NCI-H2081 (cell line): ENCODE measurements at regions not wholly inside any gene's neighbourhood (a gene's known extent, or its start where the extent isn't known, plus 50 kb on each side); places are given as distances from the start of the nearest gene placed in this dataset.

Source experiments
- DNase-seq, 2 experiments: peaks; one replicate each; lab custom pipeline; 2025; lab: John Stamatoyannopoulos, UW

DNA sequence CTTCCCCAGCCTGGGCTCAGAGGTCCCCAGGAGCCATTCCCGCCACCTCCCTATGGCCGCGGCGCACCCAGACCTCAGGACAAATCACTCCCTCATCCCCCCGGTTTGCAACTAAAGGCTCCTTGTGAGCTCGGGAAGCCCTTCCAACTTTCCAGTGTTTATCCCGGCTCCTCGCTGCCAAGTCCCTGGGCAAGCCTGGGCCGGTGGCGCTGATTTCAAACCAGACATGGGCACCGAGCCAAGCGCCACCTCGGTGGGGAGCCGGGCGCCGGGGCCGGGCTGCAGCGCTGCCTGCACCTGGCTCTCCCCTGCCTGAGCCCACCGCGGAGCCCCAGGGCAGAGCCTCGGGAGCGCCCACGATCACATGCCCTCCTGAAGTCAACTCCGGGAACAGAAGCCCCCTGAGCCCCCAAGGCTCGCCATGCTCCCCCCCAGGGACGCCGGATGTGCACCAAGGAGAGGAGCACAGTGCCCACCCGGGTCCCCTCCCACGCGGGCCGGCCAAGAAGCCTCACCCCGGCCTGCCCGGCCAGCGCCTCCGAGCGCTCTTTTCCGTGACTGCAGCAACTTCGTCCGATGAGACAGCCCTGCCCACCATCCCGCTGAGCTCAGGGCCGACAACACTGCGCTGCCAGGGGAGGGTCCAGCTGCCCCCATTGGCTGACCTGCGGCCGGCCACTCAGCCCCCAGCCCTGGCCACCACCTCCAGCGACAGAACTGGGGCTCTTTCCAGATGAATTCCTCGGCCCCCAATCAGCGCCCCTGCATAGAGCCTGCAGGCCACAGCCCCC, 50.0 kb downstream of the NCOR2 start:
- DNase-seq = peak; percentile 91 to 95

DNA sequence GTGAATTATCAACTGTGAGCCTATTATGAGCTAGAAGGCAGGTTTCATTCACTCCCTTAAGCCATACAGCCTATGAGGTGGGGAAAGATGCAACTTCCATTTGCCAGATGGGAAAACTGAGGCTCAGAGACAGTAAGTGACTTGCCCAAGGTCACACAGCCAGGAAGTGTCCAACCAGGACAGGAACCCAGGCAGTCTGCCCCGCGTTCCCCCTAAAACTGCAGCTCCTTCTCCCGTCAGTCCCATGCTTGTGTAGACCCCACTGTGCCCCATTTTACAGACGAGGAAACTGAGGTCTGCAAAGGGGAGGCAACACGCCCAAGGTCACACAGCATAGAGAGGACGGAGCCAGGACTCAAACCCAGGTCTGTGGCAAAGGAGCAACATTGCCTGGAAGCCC, 50.6 kb downstream of the NCOR2 start:
- DNase-seq = no peak

DNA sequence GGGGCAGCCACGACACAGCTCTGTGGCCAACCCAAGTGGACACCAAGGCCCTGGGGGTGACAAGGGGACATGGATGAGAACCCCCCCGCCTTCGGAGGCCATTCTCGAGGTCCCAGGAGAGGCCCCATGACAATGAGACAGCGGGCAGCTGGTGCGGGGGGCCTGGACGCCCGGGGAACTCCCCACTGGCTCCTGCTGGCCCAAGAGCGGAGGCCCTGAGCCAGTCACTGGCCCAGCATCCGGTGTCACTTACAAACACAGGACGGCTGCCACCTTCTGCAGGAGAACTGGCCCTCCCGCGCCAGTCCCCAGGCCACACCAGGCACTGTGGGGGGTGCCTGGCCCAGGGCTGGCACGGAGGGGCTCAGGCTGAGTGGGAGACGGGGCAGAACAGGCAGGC, 51.4 kb downstream of the NCOR2 start:
- peak in 1 of 2 experiments; percentile 13 for DNase-seq

DNA sequence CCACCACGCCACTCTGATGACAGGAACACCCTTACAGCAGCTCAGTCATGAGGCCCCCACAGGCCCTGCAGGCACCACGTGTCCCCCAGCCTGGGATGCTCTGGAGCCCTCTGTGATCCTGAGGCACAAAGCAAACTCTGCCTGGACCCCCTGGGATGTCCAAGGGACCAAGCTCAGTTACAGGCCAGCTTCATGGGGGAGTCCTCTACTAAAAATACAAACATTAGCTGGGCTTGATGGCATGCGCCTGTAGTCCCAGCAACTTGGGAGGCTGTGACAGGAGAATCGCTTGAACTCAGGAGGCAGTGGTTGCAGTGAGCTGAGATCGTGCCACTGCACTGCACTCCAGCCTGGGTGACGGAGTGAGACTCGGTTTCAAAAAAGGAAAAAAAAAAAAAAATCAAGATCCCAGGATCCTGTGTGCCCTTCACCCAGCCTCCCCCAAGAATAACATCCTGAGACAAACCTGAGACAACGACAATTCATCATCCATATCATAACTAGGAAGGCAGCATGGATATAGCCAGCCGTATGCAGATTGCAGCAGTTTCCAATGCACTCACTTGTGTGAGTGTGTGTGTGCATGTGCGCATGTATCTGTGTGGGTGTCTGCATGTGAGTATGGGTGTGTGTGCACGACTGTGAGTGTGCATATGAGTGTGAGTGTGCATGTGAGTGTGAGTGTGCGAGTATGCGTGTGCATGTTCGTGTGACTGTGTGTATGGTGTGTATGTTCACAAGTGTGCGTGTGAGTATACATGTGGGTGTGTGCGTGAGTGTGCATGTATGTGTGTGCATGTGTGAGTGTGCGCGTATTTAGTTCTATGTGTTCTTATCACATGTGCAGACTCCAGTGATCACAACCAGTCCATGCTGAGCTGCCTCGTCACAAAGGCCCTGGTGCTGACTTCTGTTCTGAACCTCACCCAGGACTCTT, 52.1 kb downstream of the NCOR2 start:
- no peak for DNase-seq

DNA sequence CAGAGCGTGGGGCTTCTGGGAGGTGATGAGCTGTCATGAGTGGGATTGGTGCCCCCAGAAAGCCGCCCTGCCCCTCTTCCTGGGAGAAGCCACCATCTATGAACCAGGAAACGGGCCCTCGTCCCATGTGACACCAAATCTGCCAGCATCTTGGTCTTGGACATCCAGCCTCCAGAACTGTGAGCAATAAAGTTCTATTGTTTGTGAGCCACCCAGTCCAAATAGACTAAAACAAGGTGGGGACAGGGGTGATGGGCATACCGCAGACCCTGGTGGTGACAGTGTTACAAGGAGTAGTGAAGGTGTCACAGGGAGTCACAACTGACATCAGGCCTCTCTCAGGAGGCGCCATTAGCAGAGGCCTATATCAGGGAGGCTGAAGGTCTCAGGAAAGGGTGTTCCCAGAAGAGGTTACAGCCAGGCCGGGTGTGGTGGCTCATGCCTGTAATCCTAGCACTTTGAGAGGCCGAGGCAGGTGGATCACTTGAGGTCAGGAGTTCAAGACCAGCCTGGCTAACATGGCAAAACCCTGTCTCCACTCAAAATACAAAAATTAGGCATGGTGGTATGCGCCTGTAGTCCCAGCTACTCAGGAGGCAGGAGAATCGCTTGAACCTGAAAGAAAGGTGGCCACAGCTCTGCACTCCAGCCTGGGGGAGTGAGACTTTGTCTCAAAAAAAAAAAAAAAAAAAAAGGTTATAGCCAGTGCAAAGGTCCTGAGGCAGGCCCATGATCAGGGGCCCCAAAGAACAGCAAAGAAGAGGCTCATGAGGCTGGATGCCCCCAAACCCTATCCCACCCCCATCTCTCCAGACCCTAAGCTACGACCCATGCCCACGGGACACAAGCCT, 53.0 kb downstream of the NCOR2 start:
- DNase-seq = no peak

DNA sequence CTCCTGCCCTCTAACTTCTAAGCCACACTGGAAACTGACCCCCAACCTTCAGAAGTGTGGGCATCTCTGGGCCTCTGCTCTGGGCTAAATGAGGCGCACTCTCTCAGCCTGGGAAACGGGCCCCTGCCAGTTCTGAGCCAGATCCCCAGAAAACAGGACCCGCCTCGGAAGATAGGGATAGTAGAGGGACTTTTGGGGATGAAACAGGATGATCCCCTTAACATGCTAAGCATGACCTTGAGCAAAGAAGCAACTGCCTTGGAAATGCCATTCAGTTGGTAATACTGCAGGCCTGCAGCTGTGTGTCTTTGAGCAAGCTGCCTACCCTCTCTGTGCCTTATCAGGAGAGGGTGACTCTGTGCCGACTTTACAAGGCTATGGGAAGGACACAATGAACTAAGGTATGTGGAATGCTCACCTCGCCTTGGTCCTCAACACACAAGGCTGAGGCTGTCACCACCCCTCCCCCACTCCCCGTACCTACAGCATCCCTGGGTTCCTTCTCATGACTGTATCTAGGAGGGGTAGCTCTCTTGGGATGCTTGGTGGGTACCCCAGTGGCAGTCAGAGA, 54.0 kb downstream of the NCOR2 start:
- no peak for DNase-seq

DNA sequence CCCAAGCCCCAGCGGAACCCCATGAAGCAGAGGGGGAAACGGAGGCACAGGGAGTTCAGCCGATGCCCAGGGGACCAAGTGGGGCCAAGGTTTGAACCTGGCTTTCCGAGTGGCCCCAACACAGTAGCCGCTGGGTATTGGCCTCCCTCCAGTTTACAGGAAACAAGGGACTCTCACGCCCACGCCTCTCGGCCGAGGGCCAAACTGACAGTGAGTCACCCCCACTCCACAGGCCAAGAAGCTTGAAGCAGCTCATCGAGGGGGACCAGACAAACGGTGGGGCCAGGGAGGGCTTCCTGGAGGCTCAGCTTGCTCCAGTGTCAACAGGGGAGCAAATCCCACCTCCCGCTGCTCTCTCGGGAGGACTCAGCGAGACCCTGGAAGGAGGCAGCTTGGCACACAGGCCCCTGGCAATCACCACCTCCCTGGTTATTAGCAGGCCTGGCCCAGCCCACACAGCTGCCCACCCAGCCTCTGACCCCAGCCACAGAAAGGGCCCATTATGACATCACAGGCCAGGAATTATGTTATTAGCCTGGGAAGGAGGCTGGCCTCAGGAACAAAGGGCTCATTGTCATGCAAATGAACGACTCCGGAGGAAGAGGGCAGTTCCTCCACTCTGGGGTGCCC, 54.6 kb downstream of the NCOR2 start:
- DNase-seq = peak; percentile 20 to 52

DNA sequence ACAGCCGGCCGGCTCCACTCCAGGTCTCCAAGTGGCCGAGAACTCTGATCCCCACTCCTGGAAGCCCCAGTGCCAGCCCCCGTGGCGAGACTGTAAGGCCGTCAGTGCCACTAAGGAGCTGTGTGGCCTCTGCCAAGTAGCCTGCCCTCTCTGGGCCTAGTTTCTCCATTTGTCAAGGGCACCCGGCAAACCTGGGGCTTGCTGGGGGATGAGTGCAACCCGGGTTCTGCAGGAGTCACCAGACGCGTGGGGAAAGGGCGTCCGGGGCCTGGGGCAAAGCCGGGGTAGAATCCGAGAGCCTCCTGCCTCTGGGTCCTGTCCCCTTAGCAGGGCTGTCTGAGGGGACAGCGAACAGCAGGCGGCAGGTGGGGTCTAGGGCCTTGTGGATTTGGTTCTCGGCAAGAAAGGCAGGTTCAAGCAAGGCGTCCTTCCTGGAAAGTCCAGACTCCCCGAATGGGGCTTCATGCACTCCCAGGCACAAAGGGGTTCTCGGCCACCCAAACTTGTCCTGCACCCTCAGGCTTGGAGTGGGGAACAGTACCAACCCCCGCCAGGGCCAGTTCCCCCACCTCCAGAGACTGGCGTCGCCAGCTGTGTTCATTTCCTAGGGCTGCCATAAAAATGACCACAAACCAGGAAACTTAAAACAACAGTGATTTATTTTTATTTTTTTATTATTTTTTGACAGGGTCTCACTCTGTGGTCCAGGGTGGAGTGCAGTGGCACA, 56.0 kb downstream of the NCOR2 start:
- DNase-seq = no peak

DNA sequence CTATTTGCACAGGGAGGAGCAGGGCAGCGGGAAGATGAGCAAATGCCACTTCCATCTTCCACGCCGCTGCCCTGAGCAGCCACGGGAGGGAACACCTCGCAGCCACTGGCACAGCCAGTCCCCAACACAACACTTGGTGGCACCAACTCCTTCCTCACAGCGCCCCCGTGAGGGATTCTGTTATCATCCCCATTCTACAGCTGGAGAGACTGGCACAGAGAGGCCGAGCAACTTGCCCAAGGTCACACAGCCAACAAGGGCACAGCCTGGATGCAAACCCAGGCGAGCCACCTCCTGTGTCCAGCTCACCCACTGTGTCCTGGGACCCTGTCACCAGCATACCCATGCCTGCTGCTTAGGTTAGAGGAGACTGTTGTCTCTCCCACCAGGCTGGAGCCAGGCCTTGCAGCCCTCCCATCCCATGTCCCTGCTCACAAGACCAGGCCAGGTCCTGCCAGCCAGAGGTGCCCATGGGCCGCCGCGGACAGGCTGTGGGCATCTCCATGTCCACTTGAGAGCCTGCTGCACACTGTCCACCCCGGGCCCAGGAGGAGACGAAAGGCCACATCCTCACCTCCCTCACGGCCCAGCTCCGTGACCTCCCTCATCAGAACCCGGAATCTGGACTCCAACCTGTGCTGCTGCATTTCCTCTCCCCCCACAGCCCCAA, 57.0 kb downstream of the NCOR2 start:
- peak in 1 of 2 experiments; percentile 20 for DNase-seq

DNA sequence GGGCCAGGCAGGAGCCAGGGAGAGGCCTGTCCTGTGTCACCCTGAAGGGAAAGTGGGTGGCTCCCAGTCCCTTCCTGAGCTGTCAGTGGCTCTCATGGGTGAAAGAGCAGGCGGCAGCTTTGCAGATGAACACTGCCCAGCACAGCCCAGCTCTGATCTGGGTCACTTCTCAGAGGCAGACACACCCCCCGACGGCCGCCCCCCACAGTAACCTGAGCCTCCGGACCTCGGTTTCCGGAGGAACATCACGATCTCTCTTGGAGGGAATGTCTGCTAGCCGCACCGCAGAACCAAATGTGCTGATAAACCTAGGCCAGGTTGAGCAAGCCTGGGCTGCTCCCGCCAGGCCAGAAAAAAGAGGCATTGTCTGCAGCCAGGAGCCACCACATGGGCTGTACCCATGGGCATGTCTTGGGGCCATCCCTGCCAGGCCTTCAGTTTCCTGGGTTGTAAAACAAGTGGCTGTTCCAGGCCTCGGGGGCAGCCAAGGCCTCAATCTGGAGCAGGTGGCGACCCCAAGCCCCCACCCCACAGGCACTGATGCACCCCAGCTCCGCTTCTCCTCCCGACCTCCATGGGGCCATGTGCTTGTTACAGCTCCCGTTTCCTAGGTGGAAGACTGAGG, 57.6 kb downstream of the NCOR2 start:
- no peak for DNase-seq

DNA sequence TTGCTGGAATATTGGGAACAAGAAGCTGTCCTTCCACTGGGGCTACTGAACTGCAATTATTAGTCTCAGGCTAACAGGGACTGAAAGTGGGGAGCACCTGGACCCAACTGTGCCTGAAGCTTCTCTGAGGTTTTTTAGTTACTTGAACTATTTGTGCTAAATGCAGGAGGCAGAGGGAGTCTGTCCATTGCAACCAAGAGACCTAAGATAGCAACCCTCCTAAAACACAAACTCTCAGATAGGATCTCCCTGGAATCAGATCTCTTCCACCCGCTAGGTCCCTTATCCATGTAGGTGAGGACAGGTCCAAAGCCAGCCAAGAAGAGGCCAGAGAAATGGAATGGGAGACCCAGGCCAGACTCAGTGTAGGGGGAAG, 58.1 kb downstream of the NCOR2 start:
- no peak for DNase-seq

DNA sequence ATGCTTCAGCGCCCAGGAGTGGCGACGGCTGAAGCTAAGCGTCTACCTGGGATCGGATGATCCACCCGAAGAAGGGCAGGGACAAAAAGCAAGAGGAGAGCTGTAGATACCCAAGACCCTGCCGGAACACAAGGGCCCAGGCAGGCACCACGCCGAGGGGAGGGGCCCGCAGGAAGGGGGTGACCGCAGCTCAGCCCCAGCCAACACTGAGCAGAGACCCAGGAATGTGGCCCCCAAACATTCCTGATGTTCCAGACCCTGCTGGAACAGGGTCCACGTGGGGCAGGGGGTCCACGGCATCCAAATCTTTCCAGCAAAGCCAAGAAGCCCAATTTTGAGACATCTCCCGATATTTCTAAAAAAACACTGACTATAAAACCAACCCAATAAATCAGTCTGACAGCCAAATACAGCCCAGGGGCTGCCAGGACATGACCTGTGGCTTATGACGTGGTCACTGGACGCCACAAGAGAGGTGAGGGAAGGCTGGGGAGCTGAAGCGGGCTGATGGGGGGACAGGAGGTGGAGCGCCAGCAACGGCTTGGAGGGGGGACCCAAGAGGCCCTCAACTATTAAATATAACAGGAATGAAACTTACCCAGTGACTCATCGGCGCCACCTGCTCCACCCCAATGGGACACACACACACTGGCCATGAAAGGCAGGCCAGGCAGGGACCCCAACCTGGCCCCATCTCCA, 58.9 kb downstream of the NCOR2 start:
- no peak for DNase-seq

DNA sequence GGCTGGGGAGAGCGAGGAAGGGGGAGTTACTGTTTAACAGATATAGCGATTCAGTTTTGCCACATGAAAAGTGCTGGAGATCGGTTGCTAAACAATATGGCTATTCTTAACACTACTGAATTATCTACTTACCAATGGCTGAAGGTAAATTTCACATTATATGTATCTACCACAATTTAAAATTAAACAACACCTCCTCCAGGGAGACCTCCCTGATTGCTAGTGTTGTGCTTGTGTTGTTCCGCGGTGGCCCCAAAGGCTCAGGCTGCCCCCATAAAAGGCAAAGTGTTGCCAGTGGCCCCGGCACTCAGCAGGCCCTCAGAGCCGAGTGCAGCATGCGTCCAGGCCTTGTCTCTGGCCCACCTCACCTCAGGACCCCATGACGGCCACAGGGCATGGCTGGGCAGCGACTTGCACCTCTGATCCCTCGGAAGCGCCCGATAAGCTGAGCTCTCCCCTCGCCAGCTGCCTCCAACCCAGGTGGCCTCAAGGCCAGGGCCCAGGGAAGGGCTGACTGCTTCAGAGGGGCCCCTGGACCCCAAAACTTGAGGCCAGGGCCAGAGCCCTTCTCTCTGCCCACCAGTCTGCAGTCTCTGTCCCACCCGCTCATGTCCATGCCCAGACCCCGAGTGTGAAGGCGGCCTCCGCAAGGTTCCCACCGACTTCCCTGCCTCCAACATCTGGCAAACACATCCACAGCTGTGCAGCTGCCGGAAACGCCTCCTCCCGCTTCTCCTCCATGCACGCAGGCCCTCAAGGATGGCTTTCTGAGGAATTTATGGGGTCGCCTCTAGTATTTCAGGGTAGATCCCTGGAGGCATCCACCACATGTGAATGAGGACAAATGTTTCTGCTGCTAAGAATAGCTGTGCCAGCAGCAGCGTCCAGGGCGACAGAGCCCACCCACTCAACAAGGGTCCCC, 60.0 kb downstream of the NCOR2 start:
- no peak for DNase-seq

DNA sequence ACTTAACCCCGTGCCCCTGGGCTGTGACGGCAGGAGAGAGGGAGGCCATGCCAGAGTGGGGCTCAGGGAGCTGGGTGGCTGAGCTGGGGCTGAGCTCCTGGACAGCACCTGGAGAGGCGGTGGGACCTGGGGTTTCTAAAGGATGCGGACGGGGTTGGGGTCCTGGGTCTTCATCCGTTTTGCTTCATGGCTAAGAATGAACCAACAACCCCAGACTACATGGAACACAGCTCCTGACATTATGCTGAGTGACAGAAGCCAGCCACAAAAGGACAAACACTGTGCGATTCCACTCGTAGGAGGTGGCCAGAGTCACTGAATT, 60.6 kb downstream of the NCOR2 start:
- DNase-seq = no peak

DNA sequence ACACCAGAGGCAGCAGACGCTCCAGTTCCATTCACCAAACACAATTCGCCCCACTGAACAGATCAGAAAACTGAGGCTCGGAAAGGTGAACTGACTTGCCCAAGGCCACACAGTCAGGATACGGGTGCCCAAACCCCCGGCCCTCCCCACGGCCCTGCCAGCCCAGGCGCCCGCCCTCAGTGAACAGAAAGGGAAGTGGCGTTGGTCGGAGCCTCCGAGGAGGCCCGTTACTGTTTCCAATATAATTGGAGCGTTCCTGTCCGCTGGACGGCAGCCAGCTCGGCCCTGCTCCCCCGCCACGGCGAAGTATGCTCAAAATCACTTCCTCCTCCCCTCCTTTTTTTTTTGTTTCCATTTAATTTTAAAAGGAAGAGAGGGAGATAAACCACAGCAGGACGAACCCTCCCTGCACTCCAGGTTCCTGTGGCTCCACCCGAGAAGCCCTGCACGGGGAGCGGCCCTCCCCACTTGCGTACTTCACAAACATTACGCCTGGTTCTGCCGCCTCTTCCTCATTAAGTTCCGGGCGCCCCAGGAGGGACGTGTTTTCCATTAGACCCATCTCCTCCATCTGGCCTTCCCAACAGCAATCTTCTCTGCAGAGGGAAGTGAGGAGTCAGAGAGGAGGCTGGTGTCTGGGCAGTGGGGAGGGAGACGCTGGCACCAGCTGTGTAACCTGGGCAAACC, 61.1 kb downstream of the NCOR2 start:
- peak; percentile 81 to 85 for DNase-seq

DNA sequence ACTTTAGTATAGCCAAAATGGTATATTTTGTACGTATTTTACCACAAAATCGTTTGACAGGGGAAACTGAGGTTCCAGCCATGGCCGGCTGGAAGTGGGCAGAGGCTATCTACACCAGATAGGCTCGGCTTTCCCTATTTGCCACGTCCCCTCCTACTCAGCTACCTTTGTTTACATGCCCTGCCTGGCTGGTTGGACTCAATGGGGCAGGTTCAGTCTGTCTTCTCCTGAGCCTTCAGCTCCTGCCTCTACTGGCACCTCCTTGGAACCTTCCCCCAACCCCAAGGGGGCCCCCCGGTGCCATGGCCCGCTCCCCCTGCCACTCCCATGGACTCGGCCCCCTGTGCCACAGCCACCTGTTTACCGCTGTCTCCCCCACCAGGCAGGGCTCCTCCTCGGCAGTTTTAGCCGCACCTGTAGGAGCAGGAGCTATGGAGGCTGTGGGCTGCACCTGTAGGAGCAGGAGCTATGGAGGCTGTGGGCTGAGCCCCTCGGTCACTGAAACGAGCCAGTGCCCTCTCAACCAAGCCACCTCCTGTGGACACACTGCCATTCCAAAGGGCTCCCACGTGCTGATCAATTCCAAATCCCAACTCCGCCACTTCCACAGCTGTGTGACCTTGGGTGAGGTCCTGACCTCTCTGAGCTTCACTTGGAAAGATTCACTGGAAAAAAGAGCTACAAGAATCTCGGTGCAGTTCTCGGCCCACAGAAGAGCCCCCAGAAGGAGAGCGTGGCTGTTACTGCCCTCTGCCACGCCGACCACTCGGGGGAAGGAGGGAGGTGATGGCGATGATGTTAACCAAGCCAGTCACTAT, 62.2 kb downstream of the NCOR2 start:
- no peak for DNase-seq
